Ammon's horn (tissue), 1 donor: ENCODE measurements at regions not wholly inside any gene's neighbourhood (a gene's known extent, or its start where the extent isn't known, plus 50 kb on each side); places are given as distances from the start of the nearest gene placed in this dataset.

Source experiments
- DNase-seq: peaks from one replicate; pipeline ENCODE4 v3.0.0-alpha.2; 2016; ENCODE audit warnings: low spot score

DNA sequence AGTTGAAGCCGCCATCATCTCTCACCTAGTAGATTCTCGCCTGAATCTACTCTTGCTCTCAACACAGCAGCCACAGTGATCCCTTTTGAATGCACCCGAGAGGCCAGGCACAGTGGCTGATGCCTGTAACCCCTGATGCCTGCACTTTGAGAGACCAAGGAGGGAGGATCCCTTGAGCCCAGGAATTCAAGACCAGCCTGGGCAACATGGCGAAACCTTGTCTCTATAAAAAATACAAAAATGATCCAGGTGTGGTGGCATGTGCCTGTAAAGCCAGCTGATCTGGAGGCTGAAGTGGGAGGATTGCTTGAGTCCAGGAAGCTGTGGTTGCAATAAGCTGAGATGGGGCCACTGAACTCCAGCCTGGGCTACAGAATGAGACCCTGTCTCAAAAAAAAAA, 60.3 kb upstream of the EML4 start:
- DNase-seq, result no peak

DNA sequence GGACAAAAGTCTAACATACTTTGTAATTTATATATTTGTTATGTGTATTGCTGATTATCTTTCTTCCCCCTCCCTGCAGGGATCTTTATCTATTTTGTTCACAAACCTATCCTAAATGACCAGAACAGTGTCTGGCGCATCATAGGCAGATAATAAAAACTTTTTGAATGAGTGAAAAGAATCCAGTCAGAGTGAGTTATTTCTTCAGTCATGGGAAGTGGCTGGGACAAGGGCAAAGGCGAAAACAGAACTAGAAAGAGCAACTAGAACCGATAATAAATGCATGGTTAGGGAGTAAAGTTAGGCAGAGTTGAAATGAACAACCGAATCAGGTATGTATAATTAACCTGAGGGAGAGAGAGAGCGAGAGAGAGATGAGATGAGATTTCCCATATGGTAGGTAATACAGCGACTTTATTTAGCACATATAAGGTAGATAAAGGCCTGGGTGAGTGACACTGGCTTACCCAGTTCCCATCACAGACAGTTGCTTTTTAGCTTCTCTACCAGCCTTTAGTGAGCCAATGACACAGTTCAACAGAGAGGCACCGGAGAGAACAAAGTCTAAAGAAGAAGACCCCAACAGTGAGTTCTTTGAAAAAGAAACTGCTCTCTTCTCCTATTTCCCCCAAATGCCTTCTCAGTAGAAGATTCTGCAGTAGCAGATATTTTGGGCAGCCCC, 59.1 kb upstream of the EML4 start:
- no peak for DNase-seq

DNA sequence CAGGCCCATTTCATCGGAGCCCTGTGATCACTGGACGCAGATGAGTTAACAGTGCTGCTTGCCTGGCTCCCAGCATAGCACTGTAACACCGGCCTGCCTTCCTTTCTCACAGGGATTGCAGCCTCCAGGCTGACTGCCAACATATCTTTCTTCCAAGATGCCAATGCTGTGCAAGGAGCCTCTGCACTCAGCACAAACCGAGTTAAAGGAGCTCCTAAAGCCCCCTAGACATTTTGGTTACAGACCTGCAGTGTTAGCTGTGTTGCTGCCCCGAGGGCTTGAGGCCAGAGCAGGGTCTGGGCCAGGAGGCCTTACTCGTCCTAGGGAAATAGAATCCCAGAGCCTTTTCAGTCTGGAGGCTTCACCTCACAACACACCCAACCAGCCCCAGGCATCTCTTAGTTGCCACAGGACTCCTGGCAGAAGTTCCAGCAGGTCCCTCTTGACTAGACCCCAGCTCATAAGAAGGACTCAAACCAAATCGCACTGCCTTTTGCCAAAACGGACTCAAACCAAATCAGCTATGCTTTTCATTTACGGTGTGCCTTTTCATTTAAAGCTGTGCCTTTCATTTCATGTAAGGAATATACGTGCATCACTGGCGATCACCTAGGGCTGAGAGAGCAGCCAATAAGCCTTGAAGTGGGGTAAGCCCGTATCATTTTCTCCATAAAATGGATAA, 58.4 kb upstream of the EML4 start:
- DNase-seq, result no peak

DNA sequence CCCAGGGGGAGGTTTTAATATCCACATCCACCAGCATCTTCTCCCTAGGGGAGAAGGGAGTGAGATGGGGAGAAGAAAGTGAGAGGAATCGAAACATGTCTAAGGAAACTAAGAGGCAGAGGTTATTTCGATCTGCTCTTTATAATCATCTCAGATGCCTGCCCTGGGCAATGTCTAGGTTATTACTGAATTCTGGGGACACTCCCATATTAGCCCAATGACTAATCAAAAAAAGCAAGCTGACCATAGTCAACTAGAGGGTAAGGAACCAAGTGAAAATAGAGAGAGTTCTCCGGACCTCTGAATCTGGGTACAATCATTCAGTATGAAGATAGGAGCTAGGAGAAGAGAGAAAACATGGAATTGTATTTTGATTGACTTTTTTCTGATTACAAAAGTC, 56.7 kb upstream of the EML4 start:
- DNase-seq, result no peak

DNA sequence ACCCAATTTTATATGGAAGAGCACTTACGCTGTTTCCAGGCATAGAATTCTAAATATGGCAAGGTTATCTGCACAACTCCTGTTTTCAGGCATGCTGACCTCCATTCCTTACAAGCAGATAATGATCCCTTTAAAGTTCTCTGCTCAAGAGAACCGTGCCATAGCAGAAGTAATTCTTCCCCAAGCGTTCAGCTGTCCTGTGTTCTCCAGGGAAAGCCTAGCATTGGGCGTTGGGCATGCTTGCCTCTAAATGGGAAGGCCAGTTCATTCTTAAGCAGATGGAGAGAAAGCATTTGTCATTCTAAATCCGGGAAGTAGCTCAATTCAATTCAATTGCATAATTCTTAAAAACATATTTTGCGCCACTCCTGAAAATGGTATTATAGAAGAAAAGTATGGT, 55.7 kb upstream of the EML4 start:
- no peak for DNase-seq

DNA sequence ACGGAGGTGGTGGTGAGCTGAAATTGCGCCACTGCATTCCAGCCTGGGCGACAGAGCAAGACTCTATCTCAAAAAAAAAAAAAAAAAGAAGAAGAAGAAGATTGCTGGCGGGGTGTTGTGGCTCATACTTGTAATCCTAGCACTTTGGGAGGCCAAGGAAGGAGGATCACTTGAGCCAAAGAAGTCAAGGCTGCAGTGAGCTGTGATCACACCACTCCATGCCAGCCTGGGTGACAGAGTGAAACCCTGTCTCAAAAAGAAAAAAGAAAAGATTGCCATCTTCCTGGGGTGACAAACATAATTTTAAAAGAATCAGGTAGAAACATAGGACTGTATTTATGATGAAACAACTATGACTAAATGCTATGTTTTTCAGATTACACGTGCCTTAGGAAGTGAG, 55.1 kb upstream of the EML4 start:
- DNase-seq, result no peak

DNA sequence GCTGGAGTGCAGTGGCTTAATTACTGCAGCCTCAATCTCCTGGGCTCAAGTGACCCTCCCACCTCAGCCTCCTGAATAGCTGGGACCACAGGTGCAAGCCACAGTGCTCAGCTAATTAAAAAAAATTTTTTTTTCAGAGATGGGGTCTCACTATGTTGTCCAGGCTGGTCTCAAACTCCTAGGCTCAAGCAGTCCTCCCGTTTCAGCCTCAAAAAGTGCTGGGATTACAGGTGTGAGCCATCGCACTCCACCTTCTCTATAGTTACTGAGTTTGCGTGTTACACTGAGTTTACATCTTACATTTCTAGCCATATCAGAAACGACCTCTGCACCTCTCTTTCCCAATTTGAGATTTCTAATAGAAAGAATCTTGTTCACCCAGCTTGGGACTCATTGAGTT, 53.6 kb upstream of the EML4 start:
- no peak for DNase-seq

DNA sequence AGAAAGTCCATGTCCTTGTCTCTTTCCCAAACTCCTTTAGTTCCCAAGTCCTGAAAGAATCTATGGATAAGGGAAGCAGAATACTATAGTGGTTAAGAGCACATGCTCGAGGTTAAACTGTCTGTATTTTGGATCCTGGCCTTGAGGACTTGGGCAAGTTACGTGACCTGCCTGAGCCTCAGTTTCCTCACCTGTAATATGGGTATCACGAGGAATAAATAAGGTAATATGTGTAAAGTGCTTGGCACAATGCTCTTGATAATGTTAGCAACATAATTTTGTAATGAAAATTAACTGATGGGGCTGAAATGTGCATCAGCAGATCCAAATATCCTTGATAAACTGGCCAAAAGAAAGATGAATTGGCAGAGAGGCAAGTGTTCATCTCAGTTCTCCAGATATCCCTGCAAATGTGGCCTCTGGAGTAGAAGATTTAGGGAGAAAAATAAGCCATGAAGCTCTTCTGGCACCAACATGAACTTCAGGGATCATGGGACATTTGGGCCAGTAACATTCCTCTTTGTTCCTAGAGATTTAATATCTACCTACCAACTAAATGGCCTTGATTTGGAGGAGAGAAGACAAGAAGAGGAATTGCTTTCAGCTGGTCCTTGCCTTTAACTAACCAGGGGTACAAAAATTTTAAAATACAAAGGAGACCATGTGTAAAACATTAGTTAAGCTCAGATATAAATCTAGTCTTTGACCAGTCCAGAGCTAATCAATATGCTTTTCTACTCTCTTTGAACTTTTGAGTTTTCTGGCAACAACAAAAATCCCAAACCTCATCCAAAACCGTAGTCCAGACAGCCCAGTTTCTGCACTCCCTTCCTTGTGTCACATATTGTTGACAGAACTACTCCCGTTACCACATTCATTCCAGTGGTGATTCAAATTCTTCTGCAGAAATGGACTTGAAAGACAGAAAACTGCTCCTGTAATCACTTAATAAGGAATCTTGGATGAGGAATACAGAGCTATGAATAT, 52.7 kb upstream of the EML4 start:
- no peak for DNase-seq

DNA sequence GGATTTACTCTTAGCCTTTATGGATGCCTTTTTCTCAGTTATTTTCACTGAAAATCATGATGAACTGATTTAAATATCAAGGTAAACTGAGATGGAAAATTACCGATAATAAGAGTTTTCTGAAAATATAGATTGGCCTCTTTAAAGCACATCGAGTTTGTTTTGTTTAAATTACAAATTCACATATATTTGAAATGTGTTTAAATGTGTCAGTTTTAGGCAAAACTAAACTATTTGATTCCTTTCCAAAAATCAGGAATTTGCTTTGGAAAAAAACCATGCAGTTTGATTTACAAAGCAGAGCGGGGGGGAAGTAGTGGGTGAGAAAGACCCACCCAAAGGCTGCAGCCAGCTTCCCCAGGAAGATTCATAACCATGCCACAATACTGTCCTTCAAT, 52.0 kb upstream of the EML4 start:
- no peak for DNase-seq

DNA sequence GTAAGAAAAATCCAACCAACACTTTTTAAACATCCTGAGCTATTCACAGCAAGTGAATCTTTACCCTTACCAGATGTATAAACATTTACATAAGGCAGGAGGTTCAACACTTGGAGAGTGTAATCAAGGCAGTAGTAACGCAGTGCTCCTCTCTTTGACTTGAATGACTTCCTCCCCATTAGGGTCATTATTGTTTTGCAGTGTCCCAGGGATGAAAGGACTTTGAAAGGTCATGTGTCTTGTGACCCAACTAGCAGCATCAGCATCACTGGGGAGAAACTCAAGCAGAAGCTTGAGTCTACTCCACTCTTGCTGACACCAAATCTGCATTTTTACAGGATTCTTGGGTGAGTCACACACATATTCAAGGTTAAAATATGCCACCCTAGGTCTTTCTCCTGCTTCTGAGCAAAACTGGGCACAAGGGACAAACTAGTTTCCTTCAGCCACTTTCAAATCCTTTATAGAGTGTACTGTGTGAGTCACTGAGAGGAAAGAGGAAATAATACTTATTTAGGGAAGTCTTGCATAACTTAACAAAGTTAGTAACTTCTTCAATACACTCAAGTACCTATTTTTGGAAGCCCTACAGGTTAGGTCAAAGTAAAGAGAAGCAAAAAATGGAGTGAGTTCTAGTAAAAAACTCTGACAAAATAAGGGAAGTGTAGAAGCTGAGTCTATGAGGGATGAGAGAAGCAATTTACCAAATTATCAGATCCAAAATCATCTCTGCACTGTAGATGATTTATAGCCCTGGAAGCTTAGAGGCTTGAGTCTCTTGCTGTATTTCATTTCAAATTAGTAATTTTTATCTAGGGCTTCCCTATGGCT, 51.0 kb upstream of the EML4 start:
- DNase-seq, result peak; percentile 32

DNA sequence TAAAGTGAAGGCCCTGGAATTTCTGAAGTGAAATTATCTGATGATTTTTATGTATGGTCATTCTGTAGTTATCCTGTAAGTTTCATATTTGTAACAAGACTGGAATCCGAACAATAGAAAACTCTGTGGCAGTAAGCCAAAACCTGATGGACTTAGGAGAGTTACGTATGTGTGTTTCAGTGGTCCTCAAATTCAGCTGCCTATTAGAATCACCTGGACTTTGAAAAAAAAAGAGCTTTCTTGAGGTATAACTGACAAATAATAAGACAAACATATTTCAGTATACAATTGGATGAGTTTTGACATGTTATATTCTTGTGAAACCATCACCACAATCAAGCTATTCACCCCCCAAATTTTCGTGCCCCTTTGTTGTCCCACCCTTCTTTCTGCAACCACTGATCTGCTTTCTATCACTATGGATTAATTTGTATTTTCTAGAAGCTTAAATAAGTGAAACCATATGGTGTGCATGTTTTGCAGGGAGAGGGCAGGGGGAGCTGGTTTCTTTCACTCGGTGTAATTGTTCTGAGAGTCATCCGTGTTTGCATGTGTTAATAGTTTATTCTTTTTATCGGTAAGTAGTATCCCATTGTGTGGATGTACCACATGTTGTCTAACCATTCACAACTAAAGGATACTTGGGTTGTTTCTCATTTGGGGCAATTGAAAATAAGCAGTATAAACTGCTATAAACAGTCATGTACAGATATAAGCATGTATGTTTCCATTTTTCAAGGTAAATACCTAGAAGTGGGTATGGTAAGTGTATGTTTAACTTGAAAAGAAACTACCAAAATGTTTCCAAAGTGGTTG, 50.2 kb upstream of the EML4 start:
- no peak for DNase-seq
